ENCODE measurements at regions not wholly inside any gene's neighbourhood (a gene's known extent, or its start where the extent isn't known, plus 50 kb on each side); places are given as distances from the start of the nearest gene placed in this dataset.

- H3K4me1 ChIP-seq (ENCODE audit: control insufficient read depth, insufficient read depth, low read length): peaks cover 3% of the 10 kb centered on the region
- no CpG with 5 or more reads among the region's 1 CpG for WGBS (ENCODE audit: insufficient coverage, insufficient read length)
- no peaks in the 10 kb centered on the region for H3K9me3 ChIP-seq (ENCODE audit: control insufficient read depth, insufficient read depth, low read length)
- no peaks in the 10 kb centered on the region for H3K36me3 ChIP-seq (ENCODE audit: control insufficient read depth, insufficient read depth, low read length)
- no peak for DNase-seq (ENCODE audit: low read depth, low spot score)
- H3K27me3 ChIP-seq (ENCODE audit: control insufficient read depth, insufficient read depth, low read length): no peaks in the 10 kb centered on the region
- no peak overlapping the region for H3K4me3 ChIP-seq (ENCODE audit: low read length)
- H3K27ac ChIP-seq (ENCODE audit: low read length): no peak overlapping the region
Measured at GRCh38 chr12:23096321-23096720, 471.4 kb downstream of the ETNK1 start.

- Histone ChIP-seq H3K9me3 (ENCODE audit: control insufficient read depth, insufficient read depth, low read length) (no peaks in the 10 kb centered on the region), H3K4me3 (ENCODE audit: low read length) (no peak overlapping the region)
- no CpG with 5 or more reads among the region's 5 CpGs for WGBS (ENCODE audit: insufficient coverage, insufficient read length)
Measured at GRCh38 chr12:23098110-23098509, 473.1 kb downstream of the ETNK1 start.

GRCh38 chr12:23098517-23098916 lies 473.5 kb downstream of the ETNK1 start:
- WGBS (ENCODE audit: insufficient coverage, insufficient read length): no CpG with 5 or more reads among the region's 3 CpGs
- H3K4me1 ChIP-seq (ENCODE audit: control insufficient read depth, insufficient read depth, low read length): peaks cover 3% of the 10 kb centered on the region
- H3K27me3 ChIP-seq (ENCODE audit: control insufficient read depth, insufficient read depth, low read length): no peaks in the 10 kb centered on the region
- H3K9me3 ChIP-seq (ENCODE audit: control insufficient read depth, insufficient read depth, low read length): no peaks in the 10 kb centered on the region
- no peak overlapping the region for H3K27ac ChIP-seq (ENCODE audit: low read length)
- no peak overlapping the region for H3K4me3 ChIP-seq (ENCODE audit: low read length)
- H3K36me3 ChIP-seq (ENCODE audit: control insufficient read depth, insufficient read depth, low read length): no peaks in the 10 kb centered on the region
- DNase-seq (ENCODE audit: low read depth, low spot score): no peak

More at GRCh38 chr12:23098110-23098509, 473.1 kb downstream of the ETNK1 start:
- Histone ChIP-seq H3K4me1 (ENCODE audit: control insufficient read depth, insufficient read depth, low read length) (peaks cover 3% of the 10 kb centered on the region), H3K27me3 (ENCODE audit: control insufficient read depth, insufficient read depth, low read length) (no peaks in the 10 kb centered on the region), H3K36me3 (ENCODE audit: control insufficient read depth, insufficient read depth, low read length) (no peaks in the 10 kb centered on the region), H3K27ac (ENCODE audit: low read length) (no peak overlapping the region)
- no peak for DNase-seq (ENCODE audit: low read depth, low spot score)

GRCh38 chr12:23099104-23099503 lies 474.1 kb downstream of the ETNK1 start:
- no peaks in the 10 kb centered on the region for H3K27me3 ChIP-seq (ENCODE audit: control insufficient read depth, insufficient read depth, low read length)
- H3K4me3 ChIP-seq (ENCODE audit: low read length): no peak overlapping the region
- no peak for DNase-seq (ENCODE audit: low read depth, low spot score)
- no CpG with 5 or more reads among the region's 5 CpGs for WGBS (ENCODE audit: insufficient coverage, insufficient read length)
- no peaks in the 10 kb centered on the region for H3K36me3 ChIP-seq (ENCODE audit: control insufficient read depth, insufficient read depth, low read length)
- H3K9me3 ChIP-seq (ENCODE audit: control insufficient read depth, insufficient read depth, low read length): no peaks in the 10 kb centered on the region
- H3K27ac ChIP-seq (ENCODE audit: low read length): no peak overlapping the region
- H3K4me1 ChIP-seq (ENCODE audit: control insufficient read depth, insufficient read depth, low read length): peaks cover 3% of the 10 kb centered on the region

- H3K27me3 ChIP-seq (ENCODE audit: control insufficient read depth, insufficient read depth, low read length): no peaks in the 10 kb centered on the region
- no peak overlapping the region for H3K27ac ChIP-seq (ENCODE audit: low read length)
- no peaks in the 10 kb centered on the region for H3K9me3 ChIP-seq (ENCODE audit: control insufficient read depth, insufficient read depth, low read length)
- H3K36me3 ChIP-seq (ENCODE audit: control insufficient read depth, insufficient read depth, low read length): no peaks in the 10 kb centered on the region
- peaks cover 3% of the 10 kb centered on the region for H3K4me1 ChIP-seq (ENCODE audit: control insufficient read depth, insufficient read depth, low read length)
- peak; percentile 11 for DNase-seq (ENCODE audit: low read depth, low spot score)
- no peak overlapping the region for H3K4me3 ChIP-seq (ENCODE audit: low read length)
Measured at GRCh38 chr12:23099604-23100003, 474.6 kb downstream of the ETNK1 start.

GRCh38 chr12:23108957-23109356 lies 484.0 kb downstream of the ETNK1 start:
- no peaks in the 10 kb centered on the region for H3K27me3 ChIP-seq (ENCODE audit: control insufficient read depth, insufficient read depth, low read length)
- no peaks in the 10 kb centered on the region for H3K36me3 ChIP-seq (ENCODE audit: control insufficient read depth, insufficient read depth, low read length)
- no peak overlapping the region for H3K27ac ChIP-seq (ENCODE audit: low read length)
- H3K9me3 ChIP-seq (ENCODE audit: control insufficient read depth, insufficient read depth, low read length): no peaks in the 10 kb centered on the region
- H3K4me1 ChIP-seq (ENCODE audit: control insufficient read depth, insufficient read depth, low read length): no peaks in the 10 kb centered on the region
- no peak overlapping the region for H3K4me3 ChIP-seq (ENCODE audit: low read length)
- whole genome bisulfite sequencing (ENCODE audit: insufficient coverage, insufficient read length): no CpG with 5 or more reads among the region's 4 CpGs
- DNase-seq (ENCODE audit: low read depth, low spot score): no peak

DNA sequence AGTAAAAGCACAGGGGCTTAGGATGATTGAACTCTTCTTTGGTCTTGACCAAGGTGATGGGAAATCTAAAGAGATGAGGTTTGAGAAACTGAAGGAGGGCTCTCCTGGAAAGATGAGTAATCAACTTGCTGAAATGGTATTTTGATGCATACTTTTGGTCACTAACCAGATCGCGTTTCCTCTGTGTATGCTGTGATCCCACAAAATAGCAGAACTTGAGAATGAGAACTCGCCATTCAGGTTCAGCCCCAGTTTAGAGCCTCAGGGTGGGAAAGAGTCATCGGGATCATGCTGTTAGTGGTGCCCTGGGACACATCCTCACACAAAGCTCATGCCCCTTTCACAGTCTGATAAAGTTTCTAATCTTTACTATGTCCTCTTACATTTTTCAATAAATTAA lies 488.8 kb downstream of the ETNK1 start:
- no peak overlapping the region for H3K27ac ChIP-seq (ENCODE audit: low read length)
- no peak for DNase-seq (ENCODE audit: low read depth, low spot score)
- H3K27me3 ChIP-seq (ENCODE audit: control insufficient read depth, insufficient read depth, low read length): no peaks in the 10 kb centered on the region
- H3K4me1 ChIP-seq (ENCODE audit: control insufficient read depth, insufficient read depth, low read length): no peaks in the 10 kb centered on the region
- no peaks in the 10 kb centered on the region for H3K9me3 ChIP-seq (ENCODE audit: control insufficient read depth, insufficient read depth, low read length)
- H3K4me3 ChIP-seq (ENCODE audit: low read length): no peak overlapping the region
- H3K36me3 ChIP-seq (ENCODE audit: control insufficient read depth, insufficient read depth, low read length): no peaks in the 10 kb centered on the region
- WGBS (ENCODE audit: insufficient coverage, insufficient read length): no CpG with 5 or more reads among the region's 4 CpGs

- Histone ChIP-seq H3K4me1 (ENCODE audit: control insufficient read depth, insufficient read depth, low read length) (no peaks in the 10 kb centered on the region), H3K27me3 (ENCODE audit: control insufficient read depth, insufficient read depth, low read length) (no peaks in the 10 kb centered on the region), H3K4me3 (ENCODE audit: low read length) (no peak overlapping the region), H3K9me3 (ENCODE audit: control insufficient read depth, insufficient read depth, low read length) (no peaks in the 10 kb centered on the region), H3K36me3 (ENCODE audit: control insufficient read depth, insufficient read depth, low read length) (no peaks in the 10 kb centered on the region), H3K27ac (ENCODE audit: low read length) (no peak overlapping the region)
- no peak for DNase-seq (ENCODE audit: low read depth, low spot score)
- no CpG with 5 or more reads among the region's 1 CpG for WGBS (ENCODE audit: insufficient coverage, insufficient read length)
Measured at GRCh38 chr12:23115984-23116383, 491.0 kb downstream of the ETNK1 start.

DNA sequence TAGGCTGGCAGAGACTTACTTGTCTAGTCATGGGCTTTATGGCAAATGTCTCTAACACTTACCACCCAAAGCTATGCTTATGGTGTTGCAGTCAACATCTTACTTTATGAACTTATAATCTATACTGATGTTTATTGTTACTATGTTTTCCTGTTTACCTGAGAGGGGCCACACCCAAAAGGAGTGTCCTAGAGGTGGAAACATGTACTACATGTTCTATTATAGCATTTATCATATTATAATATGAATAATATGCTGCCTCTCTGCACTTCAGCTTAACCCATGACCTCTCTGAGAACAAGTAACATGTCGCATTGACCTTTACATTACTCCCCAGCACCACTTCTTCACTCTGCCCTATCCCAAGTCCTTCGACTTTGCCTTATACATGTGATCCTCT lies 501.8 kb downstream of the ETNK1 start:
- H3K27ac ChIP-seq (ENCODE audit: low read length): no peak overlapping the region
- no peak for DNase-seq (ENCODE audit: low read depth, low spot score)
- H3K9me3 ChIP-seq (ENCODE audit: control insufficient read depth, insufficient read depth, low read length): no peaks in the 10 kb centered on the region
- H3K4me1 ChIP-seq (ENCODE audit: control insufficient read depth, insufficient read depth, low read length): peaks cover 1% of the 10 kb centered on the region; the same call in 1 of the 2 replicates
- no peaks in the 10 kb centered on the region for H3K36me3 ChIP-seq (ENCODE audit: control insufficient read depth, insufficient read depth, low read length)
- H3K4me3 ChIP-seq (ENCODE audit: low read length): no peak overlapping the region
- H3K27me3 ChIP-seq (ENCODE audit: control insufficient read depth, insufficient read depth, low read length): no peaks in the 10 kb centered on the region
- WGBS (ENCODE audit: insufficient coverage, insufficient read length): no CpG with 5 or more reads among the region's 2 CpGs

DNA sequence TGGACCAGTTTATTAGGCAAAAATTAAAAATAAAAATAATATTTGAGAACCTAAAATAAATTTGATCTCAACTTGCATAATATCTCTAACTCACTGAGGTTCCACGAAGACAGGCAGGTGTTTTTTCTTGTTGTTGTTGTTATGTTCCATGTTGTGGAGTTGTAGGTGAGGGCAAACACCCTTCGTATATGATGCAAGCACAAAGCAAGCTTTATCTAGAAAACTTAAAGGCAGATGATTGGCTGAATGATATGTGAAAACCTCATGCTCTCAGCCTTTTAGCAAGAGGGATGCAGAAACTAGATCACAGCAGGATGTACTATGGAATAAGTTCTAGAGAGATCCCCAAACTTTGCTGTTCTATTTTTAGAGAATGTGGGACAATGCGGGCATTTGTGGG lies 502.7 kb downstream of the ETNK1 start:
- Histone ChIP-seq H3K4me1 (ENCODE audit: control insufficient read depth, insufficient read depth, low read length) (peaks cover 1% of the 10 kb centered on the region; the same call in 1 of the 2 replicates), H3K27ac (ENCODE audit: low read length) (no peak overlapping the region), H3K27me3 (ENCODE audit: control insufficient read depth, insufficient read depth, low read length) (no peaks in the 10 kb centered on the region), H3K4me3 (ENCODE audit: low read length) (no peak overlapping the region), H3K9me3 (ENCODE audit: control insufficient read depth, insufficient read depth, low read length) (no peaks in the 10 kb centered on the region), H3K36me3 (ENCODE audit: control insufficient read depth, insufficient read depth, low read length) (no peaks in the 10 kb centered on the region)
- no CpG with 5 or more reads among the region's 3 CpGs for WGBS (ENCODE audit: insufficient coverage, insufficient read length)
- no peak for DNase-seq (ENCODE audit: low read depth, low spot score)

- no peaks in the 10 kb centered on the region for H3K27me3 ChIP-seq (ENCODE audit: control insufficient read depth, insufficient read depth, low read length)
- H3K9me3 ChIP-seq (ENCODE audit: control insufficient read depth, insufficient read depth, low read length): no peaks in the 10 kb centered on the region
- DNase-seq (ENCODE audit: low read depth, low spot score): no peak
- no CpG with 5 or more reads among the region's 2 CpGs for WGBS (ENCODE audit: insufficient coverage, insufficient read length)
- H3K27ac ChIP-seq (ENCODE audit: low read length): no peak overlapping the region
- no peaks in the 10 kb centered on the region for H3K36me3 ChIP-seq (ENCODE audit: control insufficient read depth, insufficient read depth, low read length)
- peaks cover 1% of the 10 kb centered on the region; the same call in 1 of the 2 replicates for H3K4me1 ChIP-seq (ENCODE audit: control insufficient read depth, insufficient read depth, low read length)
- no peak overlapping the region for H3K4me3 ChIP-seq (ENCODE audit: low read length)
Measured at GRCh38 chr12:23128462-23128861, 503.5 kb downstream of the ETNK1 start.
